A673 (cell line): ENCODE measurements at regions not wholly inside any gene's neighbourhood (a gene's known extent, or its start where the extent isn't known, plus 50 kb on each side); places are given as distances from the start of the nearest gene placed in this dataset.

Experiments
- EZH2 ChIP-seq: fragments of 200-600 bp; sonication (generic); IDR thresholded peaks from 2 replicates; pipeline ENCODE4 v1.6.1; 2017; ENCODE audit warnings: borderline replicate concordance, low read depth, mild to moderate bottlenecking, mixed read lengths, antibody characterized with exemption, low read length; ENCODE audit not compliant: poor library complexity, severe bottlenecking
- TF ChIP-seq, protein P1 (sequence below): fragments of 300-800, 200-600 bp; sonication (generic); conservative IDR thresholded peaks from 2 replicates; pipeline ENCODE4 v1.5.1; 2017; ENCODE audit warnings: low read depth, mild to moderate bottlenecking, antibody characterized with exemption, low read length, moderate library complexity, mixed read lengths

GRCh38 chr3:78516937-78517336, 1250.9 kb downstream of the ROBO1 start:
- TF ChIP-seq, protein P1, sequence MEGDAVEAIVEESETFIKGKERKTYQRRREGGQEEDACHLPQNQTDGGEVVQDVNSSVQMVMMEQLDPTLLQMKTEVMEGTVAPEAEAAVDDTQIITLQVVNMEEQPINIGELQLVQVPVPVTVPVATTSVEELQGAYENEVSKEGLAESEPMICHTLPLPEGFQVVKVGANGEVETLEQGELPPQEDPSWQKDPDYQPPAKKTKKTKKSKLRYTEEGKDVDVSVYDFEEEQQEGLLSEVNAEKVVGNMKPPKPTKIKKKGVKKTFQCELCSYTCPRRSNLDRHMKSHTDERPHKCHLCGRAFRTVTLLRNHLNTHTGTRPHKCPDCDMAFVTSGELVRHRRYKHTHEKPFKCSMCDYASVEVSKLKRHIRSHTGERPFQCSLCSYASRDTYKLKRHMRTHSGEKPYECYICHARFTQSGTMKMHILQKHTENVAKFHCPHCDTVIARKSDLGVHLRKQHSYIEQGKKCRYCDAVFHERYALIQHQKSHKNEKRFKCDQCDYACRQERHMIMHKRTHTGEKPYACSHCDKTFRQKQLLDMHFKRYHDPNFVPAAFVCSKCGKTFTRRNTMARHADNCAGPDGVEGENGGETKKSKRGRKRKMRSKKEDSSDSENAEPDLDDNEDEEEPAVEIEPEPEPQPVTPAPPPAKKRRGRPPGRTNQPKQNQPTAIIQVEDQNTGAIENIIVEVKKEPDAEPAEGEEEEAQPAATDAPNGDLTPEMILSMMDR, result no peak
- no peak for TF ChIP-seq EZH2
